ENCODE measurements at regions not wholly inside any gene's neighbourhood (a gene's known extent, or its start where the extent isn't known, plus 50 kb on each side); places are given as distances from the start of the nearest gene placed in this dataset.

DNA sequence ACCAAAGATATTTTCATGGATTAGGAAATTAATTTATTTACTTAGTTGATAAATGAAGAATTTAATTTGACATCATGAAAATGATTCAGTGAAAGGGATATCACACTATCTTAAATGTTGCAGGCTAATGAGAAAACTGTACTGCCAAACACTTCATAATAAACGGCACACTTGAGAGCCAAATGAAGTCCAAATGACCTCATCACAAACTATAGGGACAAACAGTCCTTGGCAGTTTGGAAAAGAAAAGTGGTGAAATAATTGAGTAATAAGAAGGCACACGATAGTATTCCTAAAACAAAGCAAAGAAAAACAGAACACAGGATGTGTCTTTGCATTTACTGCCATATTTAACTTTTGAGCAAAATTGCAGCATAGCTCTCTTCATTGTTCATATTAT, 116.9 kb upstream of the TLR4 start:
- Histone ChIP-seq H3K36me3 (replicated peaks) (no peaks in the 10 kb centered on the region), H3K9me3 (no peaks in the 10 kb centered on the region), H3K4me3 (no peak overlapping the region), H3K4me1 (no peaks in the 10 kb centered on the region), H3K27me3 (ENCODE audit: low read depth) (no peaks in the 10 kb centered on the region)
- in situ Hi-C loops (cut with MboI; ENCODE audit: low sequenced_read_pairs): no loop called here
- DNase-seq (ENCODE audit: low spot score in 2 of 2): no peak

GRCh38 chr9:117574099-117574498, 130.1 kb upstream of the TLR4 start:
- Histone ChIP-seq H3K9me3 (no peaks in the 10 kb centered on the region), H3K4me1 (no peaks in the 10 kb centered on the region), H3K36me3 (replicated peaks) (no peaks in the 10 kb centered on the region), H3K4me3 (no peak overlapping the region), H3K27me3 (ENCODE audit: low read depth) (no peaks in the 10 kb centered on the region)
- in situ Hi-C loops (cut with MboI; ENCODE audit: low sequenced_read_pairs): no loop called here
- no peak for DNase-seq (ENCODE audit: low spot score in 2 of 2)

GRCh38 chr9:117564839-117565238, 139.4 kb upstream of the TLR4 start:
- H3K27me3 ChIP-seq (ENCODE audit: low read depth): no peaks in the 10 kb centered on the region
- H3K4me1 ChIP-seq: no peaks in the 10 kb centered on the region
- no peak overlapping the region for H3K4me3 ChIP-seq
- in situ Hi-C loops (cut with MboI; ENCODE audit: low sequenced_read_pairs): no loop called here
- no peaks in the 10 kb centered on the region for H3K36me3 ChIP-seq (replicated peaks)
- H3K9me3 ChIP-seq: no peaks in the 10 kb centered on the region
- no peak for DNase-seq (ENCODE audit: low spot score in 2 of 2)

DNA sequence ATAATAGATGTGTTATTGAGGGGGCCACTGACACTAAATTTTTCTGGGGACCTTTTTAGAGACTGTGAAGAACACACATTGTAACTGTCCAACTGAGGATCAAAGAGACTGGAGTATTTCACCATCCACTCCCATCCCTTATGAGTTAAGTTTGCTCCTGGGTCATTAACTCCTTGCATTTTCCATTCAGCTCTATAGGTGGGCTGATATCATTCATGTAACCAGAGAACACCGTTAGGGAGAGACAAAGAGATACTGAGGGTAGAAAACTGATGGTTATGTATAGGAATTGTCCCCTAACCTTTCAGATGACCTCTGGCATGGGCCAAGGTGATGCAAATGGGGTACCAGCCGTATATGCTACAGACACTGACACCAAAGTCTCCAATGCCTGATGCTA, 142.4 kb upstream of the TLR4 start:
- Histone ChIP-seq H3K4me1 (no peaks in the 10 kb centered on the region), H3K27me3 (ENCODE audit: low read depth) (no peaks in the 10 kb centered on the region), H3K36me3 (replicated peaks) (no peaks in the 10 kb centered on the region), H3K9me3 (no peaks in the 10 kb centered on the region), H3K4me3 (no peak overlapping the region)
- no peak for DNase-seq (ENCODE audit: low spot score in 2 of 2)
- in situ Hi-C loops (cut with MboI; ENCODE audit: low sequenced_read_pairs): no loop called here

DNA sequence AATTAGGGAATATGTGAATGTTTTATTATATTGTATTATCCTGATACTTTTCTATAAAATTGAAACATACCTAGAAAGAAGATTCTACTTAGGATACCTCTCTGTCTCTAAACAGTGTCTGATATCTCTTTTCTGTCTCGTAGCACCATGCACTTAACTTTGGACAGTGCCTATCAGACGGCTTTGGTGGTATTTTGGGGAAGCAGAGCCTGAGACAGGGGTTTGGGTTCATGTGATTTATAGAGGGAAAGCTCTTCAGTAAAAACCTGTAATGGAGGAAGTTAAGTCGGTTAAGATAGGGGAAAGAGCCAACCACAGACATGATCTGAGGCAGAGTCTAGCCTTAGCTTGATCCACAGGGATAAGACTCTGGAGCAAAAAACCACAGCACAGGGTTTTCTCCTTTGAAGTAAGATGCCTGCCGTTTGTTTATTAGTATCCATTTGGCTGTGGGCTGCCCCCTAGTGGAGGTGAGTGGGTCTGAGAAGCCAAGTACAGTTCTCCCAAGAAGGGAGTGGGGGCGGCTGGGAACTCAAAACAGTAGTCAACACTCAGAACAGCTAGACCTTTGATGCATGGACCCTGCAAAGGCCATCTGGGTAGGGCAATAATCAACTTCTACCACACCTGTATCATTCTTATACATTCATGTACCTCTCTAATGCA, 141.2 kb upstream of the ASTN2 start:
- no peak overlapping the region for H3K4me3 ChIP-seq
- no peaks in the 10 kb centered on the region for H3K4me1 ChIP-seq
- DNase-seq (ENCODE audit: low spot score in 2 of 2): peak; percentile 32 to 84
- no peaks in the 10 kb centered on the region for H3K27me3 ChIP-seq (ENCODE audit: low read depth)
- in situ Hi-C loops (cut with MboI; ENCODE audit: low sequenced_read_pairs): no loop called here
- H3K36me3 ChIP-seq (replicated peaks): no peaks in the 10 kb centered on the region
- no peaks in the 10 kb centered on the region for H3K9me3 ChIP-seq

DNA sequence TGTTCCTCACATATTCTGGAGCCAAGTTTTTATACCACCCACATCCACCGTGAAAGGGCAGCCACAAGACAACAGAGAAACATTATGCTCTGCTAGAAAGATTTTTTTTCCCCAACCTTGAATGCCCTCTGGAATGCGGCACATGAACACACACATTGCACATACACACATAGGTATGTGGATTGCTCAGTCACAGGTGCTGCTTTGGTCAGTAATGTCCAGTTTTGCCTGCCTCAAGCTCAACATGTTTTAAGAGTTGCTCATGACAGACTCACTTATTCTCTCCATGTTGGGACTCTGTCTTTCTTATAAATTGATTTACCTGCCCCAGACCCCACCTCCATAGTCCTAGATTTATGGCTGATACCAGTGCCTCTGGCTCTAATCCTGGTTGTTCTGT, 138.0 kb upstream of the ASTN2 start:
- no peaks in the 10 kb centered on the region for H3K27me3 ChIP-seq (ENCODE audit: low read depth)
- no peaks in the 10 kb centered on the region for H3K36me3 ChIP-seq (replicated peaks)
- DNase-seq (ENCODE audit: low spot score in 2 of 2): no peak
- no peaks in the 10 kb centered on the region for H3K9me3 ChIP-seq
- no peak overlapping the region for H3K4me3 ChIP-seq
- in situ Hi-C loops (cut with MboI; ENCODE audit: low sequenced_read_pairs): no loop called here
- H3K4me1 ChIP-seq: no peaks in the 10 kb centered on the region

DNA sequence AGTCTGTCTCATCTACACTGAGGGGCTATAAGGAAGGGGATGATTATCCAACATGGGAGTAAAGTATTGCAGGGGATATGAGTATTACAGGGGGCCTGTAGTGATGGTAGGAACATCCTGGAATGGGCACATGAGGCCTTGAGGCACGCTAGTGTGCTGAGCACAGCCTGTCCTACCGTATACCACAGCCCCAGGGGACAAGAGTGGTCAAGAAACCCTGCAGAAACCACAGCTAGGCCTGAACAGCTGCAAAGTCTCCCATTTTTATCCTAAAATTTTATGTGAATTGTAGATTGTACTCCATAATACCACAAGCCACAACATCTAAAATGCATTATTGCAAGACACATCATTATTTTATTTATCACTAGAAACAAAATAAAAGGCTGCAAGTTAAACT, 136.3 kb upstream of the ASTN2 start:
- Histone ChIP-seq H3K9me3 (no peaks in the 10 kb centered on the region), H3K4me1 (no peaks in the 10 kb centered on the region), H3K4me3 (no peak overlapping the region), H3K27me3 (ENCODE audit: low read depth) (no peaks in the 10 kb centered on the region), H3K36me3 (replicated peaks) (no peaks in the 10 kb centered on the region)
- no peak for DNase-seq (ENCODE audit: low spot score in 2 of 2)
- in situ Hi-C loops (cut with MboI; ENCODE audit: low sequenced_read_pairs): no loop called here

- DNase-seq (ENCODE audit: low spot score in 2 of 2): no peak
- Histone ChIP-seq H3K27me3 (ENCODE audit: low read depth) (no peaks in the 10 kb centered on the region), H3K4me3 (no peak overlapping the region), H3K9me3 (no peaks in the 10 kb centered on the region), H3K36me3 (replicated peaks) (no peaks in the 10 kb centered on the region), H3K4me1 (no peaks in the 10 kb centered on the region)
- in situ Hi-C loops (cut with MboI; ENCODE audit: low sequenced_read_pairs): no loop called here
Observed at GRCh38 chr9:117549444-117549843, 134.6 kb upstream of the ASTN2 start.

DNA sequence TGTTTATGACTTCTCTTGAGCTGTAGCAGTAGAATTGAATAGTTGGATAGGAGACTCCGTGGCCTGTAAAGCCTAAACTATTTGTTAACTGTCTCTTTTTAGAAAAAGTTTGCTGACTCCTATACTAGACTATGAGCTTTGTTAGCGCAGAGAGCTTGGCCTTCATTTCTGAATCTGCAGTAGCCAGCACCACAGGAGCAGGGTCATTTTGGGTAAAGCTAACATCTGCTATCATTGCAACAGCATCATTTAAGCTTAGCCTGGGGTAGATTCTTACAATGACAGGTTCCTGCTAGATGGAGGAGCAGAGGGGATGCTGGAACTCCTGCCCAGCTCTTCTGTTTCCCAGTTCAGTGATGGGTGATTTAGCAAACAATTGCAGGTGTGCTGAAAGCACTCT, 133.7 kb upstream of the ASTN2 start:
- in situ Hi-C loops (cut with MboI; ENCODE audit: low sequenced_read_pairs): no loop called here
- Histone ChIP-seq H3K27me3 (ENCODE audit: low read depth) (no peaks in the 10 kb centered on the region), H3K36me3 (replicated peaks) (no peaks in the 10 kb centered on the region), H3K4me3 (no peak overlapping the region), H3K4me1 (no peaks in the 10 kb centered on the region), H3K9me3 (no peaks in the 10 kb centered on the region)
- DNase-seq (ENCODE audit: low spot score in 2 of 2): no peak

DNA sequence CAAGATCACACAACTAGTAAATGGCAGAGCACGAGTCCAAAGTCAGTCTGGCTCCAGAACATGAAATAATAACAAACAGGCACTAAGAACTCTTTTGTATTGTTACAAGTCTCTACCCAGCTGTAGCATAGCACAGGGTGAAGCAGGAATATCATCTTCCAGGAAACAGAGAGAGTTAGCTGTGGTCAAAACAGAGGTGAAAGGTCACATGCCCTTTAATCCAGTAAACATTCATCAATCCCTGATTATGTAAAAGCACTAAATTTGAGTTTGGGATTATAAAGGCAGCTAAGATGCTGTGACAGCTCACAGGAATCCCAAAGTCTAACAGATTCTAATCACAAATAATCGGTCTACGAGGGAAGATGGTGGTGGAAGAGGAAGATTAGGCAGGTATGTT, 133.0 kb upstream of the ASTN2 start:
- no peak overlapping the region for H3K4me3 ChIP-seq
- H3K9me3 ChIP-seq: no peaks in the 10 kb centered on the region
- DNase-seq (ENCODE audit: low spot score in 2 of 2): no peak
- no peaks in the 10 kb centered on the region for H3K36me3 ChIP-seq (replicated peaks)
- H3K27me3 ChIP-seq (ENCODE audit: low read depth): no peaks in the 10 kb centered on the region
- in situ Hi-C loops (cut with MboI; ENCODE audit: low sequenced_read_pairs): no loop called here
- no peaks in the 10 kb centered on the region for H3K4me1 ChIP-seq

- H3K27me3 ChIP-seq (ENCODE audit: low read depth): no peaks in the 10 kb centered on the region
- in situ Hi-C loops (cut with MboI; ENCODE audit: low sequenced_read_pairs): no loop called here
- no peak overlapping the region for H3K4me3 ChIP-seq
- H3K4me1 ChIP-seq: no peaks in the 10 kb centered on the region
- H3K36me3 ChIP-seq (replicated peaks): no peaks in the 10 kb centered on the region
- DNase-seq (ENCODE audit: low spot score in 2 of 2): no peak
- no peaks in the 10 kb centered on the region for H3K9me3 ChIP-seq
Observed at GRCh38 chr9:117546894-117547678, 132.2 kb upstream of the ASTN2 start.

DNA sequence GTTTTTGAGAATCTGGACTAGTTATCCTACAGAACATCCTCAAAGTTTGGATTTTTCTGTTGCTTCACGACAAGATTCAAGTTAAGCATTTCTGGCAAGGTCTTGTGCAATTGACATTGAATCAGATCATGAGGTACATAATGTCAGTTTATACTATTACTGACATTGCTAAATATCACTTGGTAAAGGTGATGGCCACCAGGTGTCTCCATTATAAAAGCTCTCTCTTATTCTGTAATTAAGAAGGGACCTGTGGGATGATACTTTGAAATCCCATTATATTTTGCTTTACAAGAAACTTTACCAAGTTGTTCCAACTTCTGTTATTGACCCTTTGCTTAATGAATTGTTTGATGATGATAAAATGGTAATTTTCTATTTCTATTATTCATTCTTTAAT, 131.0 kb upstream of the ASTN2 start:
- in situ Hi-C loops (cut with MboI; ENCODE audit: low sequenced_read_pairs): no loop called here
- H3K36me3 ChIP-seq (replicated peaks): no peaks in the 10 kb centered on the region
- DNase-seq (ENCODE audit: low spot score in 2 of 2): no peak
- H3K27me3 ChIP-seq (ENCODE audit: low read depth): no peaks in the 10 kb centered on the region
- H3K4me3 ChIP-seq: no peak overlapping the region
- H3K9me3 ChIP-seq: no peaks in the 10 kb centered on the region
- no peaks in the 10 kb centered on the region for H3K4me1 ChIP-seq

DNA sequence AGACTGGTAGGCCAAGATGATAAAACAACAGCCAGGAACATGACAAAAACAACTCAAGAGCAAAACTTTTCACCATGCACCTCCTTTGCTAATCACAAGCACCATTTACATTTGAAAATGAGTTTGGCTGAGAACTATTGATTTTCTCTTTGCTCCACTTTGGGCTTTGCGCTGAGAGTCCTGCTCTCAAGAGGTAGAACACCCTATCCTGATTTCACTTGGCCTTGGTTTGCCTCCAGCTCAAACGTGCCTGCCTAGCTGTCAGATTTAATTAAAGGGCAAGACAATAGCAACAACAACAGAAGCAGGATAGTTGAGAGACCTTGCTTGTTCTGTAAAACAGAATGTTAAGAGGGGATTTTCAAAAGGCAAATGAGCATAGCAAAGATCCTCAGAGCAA, 128.2 kb upstream of the ASTN2 start:
- no peak for DNase-seq (ENCODE audit: low spot score in 2 of 2)
- in situ Hi-C loops (cut with MboI; ENCODE audit: low sequenced_read_pairs): no loop called here
- H3K4me3 ChIP-seq: no peak overlapping the region

DNA sequence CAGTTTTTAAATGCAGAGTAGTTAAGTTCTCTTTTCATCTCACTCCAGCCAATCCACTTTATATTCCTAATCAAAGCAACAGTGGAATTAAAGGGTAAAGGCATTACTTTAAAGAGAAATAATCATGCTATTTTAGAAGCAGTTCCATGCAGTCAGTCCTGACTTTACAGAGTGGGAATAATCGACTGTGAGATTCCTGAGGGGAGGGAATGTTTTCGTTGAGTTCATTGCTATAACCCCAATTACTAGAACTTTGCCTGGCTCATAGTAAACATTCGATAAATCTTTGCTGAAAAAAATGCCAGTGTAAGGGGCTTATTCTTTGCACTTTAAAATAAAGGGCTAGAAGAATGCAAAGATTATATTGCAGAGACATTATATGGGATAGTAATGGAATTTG, 127.2 kb upstream of the ASTN2 start:
- no peak for DNase-seq (ENCODE audit: low spot score in 2 of 2)
- in situ Hi-C loops (cut with MboI; ENCODE audit: low sequenced_read_pairs): no loop called here
- H3K36me3 ChIP-seq (replicated peaks): no peaks in the 10 kb centered on the region

More for the DNA sequence above, 128.2 kb upstream of the ASTN2 start:
- no peaks in the 10 kb centered on the region for H3K4me1 ChIP-seq
- H3K9me3 ChIP-seq: no peaks in the 10 kb centered on the region
- no peaks in the 10 kb centered on the region for H3K36me3 ChIP-seq (replicated peaks)
- H3K27me3 ChIP-seq (ENCODE audit: low read depth): no peaks in the 10 kb centered on the region

More for the DNA sequence above, 127.2 kb upstream of the ASTN2 start:
- Histone ChIP-seq H3K4me1 (no peaks in the 10 kb centered on the region), H3K4me3 (no peak overlapping the region), H3K9me3 (no peaks in the 10 kb centered on the region), H3K27me3 (ENCODE audit: low read depth) (no peaks in the 10 kb centered on the region)

All from HAP-1 (cell line).